ENCODE measurements at regions not wholly inside any gene's neighbourhood (a gene's known extent, or its start where the extent isn't known, plus 50 kb on each side); places are given as distances from the start of the nearest gene placed in this dataset.

- Histone ChIP-seq H3K4me3 (ENCODE audit: low read length) (no peak overlapping the region), H3K4me2 (ENCODE audit: low read length) (no peak overlapping the region), H3F3A (ENCODE audit: control insufficient read depth, insufficient read depth) (no peaks in the 10 kb centered on the region), H4K20me1 (ENCODE audit: control insufficient read depth, insufficient read depth, low read depth, low read length) (no peaks in the 10 kb centered on the region), H3K27ac (ENCODE audit: low read depth, low read length) (no peak overlapping the region), H3K27me3 (ENCODE audit: control insufficient read depth, low read length) (no peaks in the 10 kb centered on the region), H3K36me3 (ENCODE audit: control insufficient read depth, low read length) (no peaks in the 10 kb centered on the region), H3K79me2 (ENCODE audit: control insufficient read depth, low read length) (no peaks in the 10 kb centered on the region), H3K4me1 (ENCODE audit: control insufficient read depth, low read length) (peaks cover 8% of the 10 kb centered on the region; the same call in 1 of the 2 replicates), H3K9me2 (replicated peaks; ENCODE audit: control insufficient read depth, low read length) (no peaks in the 10 kb centered on the region), H3K9me3 (ENCODE audit: control insufficient read depth, insufficient read depth, low read length) (no peaks in the 10 kb centered on the region)
- TF ChIP-seq EZH2phosphoT487 (IDR thresholded peaks at IDR 0.05; ENCODE audit: borderline replicate concordance, low read length): no peak
- TF ChIP-seq CTCF (IDR thresholded peaks at IDR 0.05; ENCODE audit: low read depth, low read length, poor library complexity, severe bottlenecking): no peak
Measured at GRCh38 chr14:73796415-73796814, 55.2 kb upstream of the PTGR2 start.

- Histone ChIP-seq H3K79me2 (ENCODE audit: control insufficient read depth, low read length) (no peaks in the 10 kb centered on the region), H4K20me1 (ENCODE audit: control insufficient read depth, insufficient read depth, low read depth, low read length) (no peaks in the 10 kb centered on the region), H3K4me1 (ENCODE audit: control insufficient read depth, low read length) (peaks cover 8% of the 10 kb centered on the region; the same call in 1 of the 2 replicates), H3K27me3 (ENCODE audit: control insufficient read depth, low read length) (no peaks in the 10 kb centered on the region), H3K4me2 (ENCODE audit: low read length) (no peak overlapping the region), H3K9me3 (ENCODE audit: control insufficient read depth, insufficient read depth, low read length) (no peaks in the 10 kb centered on the region), H3K27ac (ENCODE audit: low read depth, low read length) (no peak overlapping the region), H3F3A (ENCODE audit: control insufficient read depth, insufficient read depth) (no peaks in the 10 kb centered on the region), H3K36me3 (ENCODE audit: control insufficient read depth, low read length) (no peaks in the 10 kb centered on the region), H3K9me2 (replicated peaks; ENCODE audit: control insufficient read depth, low read length) (no peaks in the 10 kb centered on the region), H3K4me3 (ENCODE audit: low read length) (no peak overlapping the region)
- TF ChIP-seq EZH2phosphoT487 (IDR thresholded peaks at IDR 0.05; ENCODE audit: borderline replicate concordance, low read length) (no peak), CTCF (IDR thresholded peaks at IDR 0.05; ENCODE audit: low read depth, low read length, poor library complexity, severe bottlenecking) (no peak)
Measured at GRCh38 chr14:73795974-73796373, 55.7 kb upstream of the PTGR2 start.

- Histone ChIP-seq H3K27ac (ENCODE audit: low read depth, low read length) (no peak overlapping the region), H3K9me3 (ENCODE audit: control insufficient read depth, insufficient read depth, low read length) (no peaks in the 10 kb centered on the region), H3K4me3 (ENCODE audit: low read length) (no peak overlapping the region), H3K4me1 (ENCODE audit: control insufficient read depth, low read length) (peaks cover 8% of the 10 kb centered on the region; the same call in 1 of the 2 replicates), H4K20me1 (ENCODE audit: control insufficient read depth, insufficient read depth, low read depth, low read length) (no peaks in the 10 kb centered on the region), H3K36me3 (ENCODE audit: control insufficient read depth, low read length) (no peaks in the 10 kb centered on the region), H3K79me2 (ENCODE audit: control insufficient read depth, low read length) (no peaks in the 10 kb centered on the region), H3F3A (ENCODE audit: control insufficient read depth, insufficient read depth) (no peaks in the 10 kb centered on the region), H3K4me2 (ENCODE audit: low read length) (no peak overlapping the region), H3K9me2 (replicated peaks; ENCODE audit: control insufficient read depth, low read length) (no peaks in the 10 kb centered on the region), H3K27me3 (ENCODE audit: control insufficient read depth, low read length) (no peaks in the 10 kb centered on the region)
- no peak for TF ChIP-seq EZH2phosphoT487 (IDR thresholded peaks at IDR 0.05; ENCODE audit: borderline replicate concordance, low read length)
- TF ChIP-seq CTCF (IDR thresholded peaks at IDR 0.05; ENCODE audit: low read depth, low read length, poor library complexity, severe bottlenecking): no peak
Measured at GRCh38 chr14:73795466-73795865, 56.2 kb upstream of the PTGR2 start.

Measured in DOHH2 (cell line).